BE2C (cell line): ENCODE measurements at regions not wholly inside any gene's neighbourhood (a gene's known extent, or its start where the extent isn't known, plus 50 kb on each side); places are given as distances from the start of the nearest gene placed in this dataset.

Experiments
- DNase-seq: peaks from one replicate; pipeline ENCODE4 v3.0.0-alpha.2; 2020
- H3K27me3 ChIP-seq: fragments of 250-450 bp; sonication (Bioruptor Pico); 2 replicates; pipeline ENCODE4 v1.5.1; 2020; ENCODE audit warnings: mild to moderate bottlenecking
- H3K36me3 ChIP-seq: fragments of 250-450 bp; sonication (Bioruptor Pico); 2 replicates; pipeline ENCODE4 v1.5.1; 2020; ENCODE audit warnings: mild to moderate bottlenecking
- H3K4me1 ChIP-seq: fragments of 250-450 bp; sonication (Bioruptor Pico); 2 replicates; pipeline ENCODE4 v1.5.1; 2020
- H3K4me3 ChIP-seq: 2 replicates; pipeline ENCODE4 v1.5.1; 2011; ENCODE audit warnings: low read depth, low read length
- H3K9me3 ChIP-seq: fragments of 250-450 bp; sonication (Bioruptor Pico); 2 replicates; pipeline ENCODE4 v1.5.1; 2020
- CTCF ChIP-seq: IDR thresholded peaks from 2 replicates; pipeline ENCODE4 v1.5.1; 2012; ENCODE audit warnings: mild to moderate bottlenecking, low read depth, low read length

GRCh38 chr2:181123798-181124231, 143.4 kb downstream of the UBE2E3 start:
- no peak for DNase-seq
- Histone ChIP-seq H3K4me1 (no peaks in the 10 kb centered on the region), H3K9me3 (no peaks in the 10 kb centered on the region), H3K36me3 (no peaks in the 10 kb centered on the region), H3K27me3 (no peaks in the 10 kb centered on the region), H3K4me3 (no peak overlapping the region)
- no peak for TF ChIP-seq CTCF

- Histone ChIP-seq H3K36me3 (no peaks in the 10 kb centered on the region), H3K4me3 (no peak overlapping the region), H3K27me3 (no peaks in the 10 kb centered on the region), H3K4me1 (no peaks in the 10 kb centered on the region), H3K9me3 (no peaks in the 10 kb centered on the region)
- no peak for DNase-seq
- TF ChIP-seq CTCF = no peak
Measured at GRCh38 chr2:181124497-181124896, 144.1 kb downstream of the UBE2E3 start.

GRCh38 chr2:181125359-181125758, 145.0 kb downstream of the UBE2E3 start:
- Histone ChIP-seq H3K9me3 (no peaks in the 10 kb centered on the region), H3K4me3 (no peak overlapping the region), H3K27me3 (no peaks in the 10 kb centered on the region), H3K36me3 (no peaks in the 10 kb centered on the region), H3K4me1 (no peaks in the 10 kb centered on the region)
- no peak for DNase-seq
- TF ChIP-seq CTCF = no peak

GRCh38 chr2:181126311-181126868, 146.0 kb downstream of the UBE2E3 start:
- DNase-seq = no peak

DNA sequence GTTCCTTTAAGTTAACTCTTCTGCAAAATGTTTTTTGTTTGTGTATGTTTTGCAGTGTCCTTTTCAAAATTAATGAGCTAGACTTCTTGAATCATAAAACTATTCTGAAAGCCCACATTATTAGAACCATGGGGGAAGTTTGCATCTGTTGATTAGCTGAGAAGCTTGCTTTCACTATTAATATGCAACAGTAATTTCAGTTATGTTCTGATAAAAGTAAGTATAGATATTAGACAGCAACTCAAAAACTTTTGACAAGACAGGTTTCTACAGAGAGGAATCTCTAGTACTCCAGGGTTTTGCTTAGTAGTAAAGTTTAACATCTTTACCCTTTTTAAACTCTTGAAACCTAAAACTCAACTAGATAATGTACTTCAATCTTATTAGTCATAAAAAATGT, 147.8 kb downstream of the UBE2E3 start:
- no peaks in the 10 kb centered on the region for H3K27me3 ChIP-seq
- H3K9me3 ChIP-seq = no peaks in the 10 kb centered on the region
- no peak for TF ChIP-seq CTCF
- no peak for DNase-seq
- H3K4me1 ChIP-seq = no peaks in the 10 kb centered on the region
- H3K4me3 ChIP-seq = no peak overlapping the region
- no peaks in the 10 kb centered on the region for H3K36me3 ChIP-seq

More at GRCh38 chr2:181126311-181126868, 146.0 kb downstream of the UBE2E3 start:
- TF ChIP-seq CTCF = no peak
- Histone ChIP-seq H3K4me1 (no peaks in the 10 kb centered on the region), H3K36me3 (no peaks in the 10 kb centered on the region), H3K27me3 (no peaks in the 10 kb centered on the region), H3K9me3 (no peaks in the 10 kb centered on the region), H3K4me3 (no peak overlapping the region)

- DNase-seq = no peak
- no peaks in the 10 kb centered on the region for H3K9me3 ChIP-seq
- no peak overlapping the region for H3K4me3 ChIP-seq
- H3K4me1 ChIP-seq = no peaks in the 10 kb centered on the region
- H3K36me3 ChIP-seq = no peaks in the 10 kb centered on the region
- no peak for TF ChIP-seq CTCF
- no peaks in the 10 kb centered on the region for H3K27me3 ChIP-seq
Measured at GRCh38 chr2:181129364-181130056, 149.1 kb downstream of the UBE2E3 start.
